ENCODE measurements at regions not wholly inside any gene's neighbourhood (a gene's known extent, or its start where the extent isn't known, plus 50 kb on each side); places are given as distances from the start of the nearest gene placed in this dataset.

GRCh38 chr4:152009983-152010709, 249.3 kb upstream of the GATB start:
- peak overlapping the region in 2 of 3 experiments; percentile 42 to 73 for H3K4me3 Mint-ChIP-seq
- H3K27ac Mint-ChIP-seq: peak overlapping the region; percentile 43 to 86 (median 84)
- no peaks in the 10 kb centered on the region for H3K27me3 Mint-ChIP-seq (ENCODE audit: low read depth)
- H3K4me1 Mint-ChIP-seq: peaks cover 39% of the 10 kb centered on the region
- H3K9me3 Mint-ChIP-seq: peaks cover 6% of the 10 kb centered on the region
- no peak for TF ChIP-seq CTCF (IDR thresholded peaks at IDR 0.05; ENCODE audit: unreplicated experiment in 3 of 3)
- H3K36me3 Mint-ChIP-seq (ENCODE audit: low read depth): no peaks in the 10 kb centered on the region

GRCh38 chr4:152009031-152009670, 248.3 kb upstream of the GATB start:
- Mint-ChIP-seq H3K4me1 (peaks cover 39% of the 10 kb centered on the region), H3K27ac (peak overlapping the region; percentile 43 to 86 (median 84)), H3K4me3 (peak overlapping the region in 1 of 3 experiments; percentile 73), H3K27me3 (ENCODE audit: low read depth) (peaks cover 4% of the 10 kb centered on the region), H3K36me3 (ENCODE audit: low read depth) (no peaks in the 10 kb centered on the region), H3K9me3 (peaks cover 6% of the 10 kb centered on the region)
- TF ChIP-seq CTCF (IDR thresholded peaks at IDR 0.05; ENCODE audit: unreplicated experiment in 3 of 3): no peak

GRCh38 chr4:152007111-152007510, 246.3 kb upstream of the GATB start:
- peaks cover 39% of the 10 kb centered on the region for H3K4me1 Mint-ChIP-seq
- peaks cover 4% of the 10 kb centered on the region for H3K27me3 Mint-ChIP-seq (ENCODE audit: low read depth)
- H3K9me3 Mint-ChIP-seq: peaks cover 2% of the 10 kb centered on the region
- no peak overlapping the region for H3K4me3 Mint-ChIP-seq
- no peak overlapping the region for H3K27ac Mint-ChIP-seq
- H3K36me3 Mint-ChIP-seq (ENCODE audit: low read depth): no peaks in the 10 kb centered on the region
- no peak for TF ChIP-seq CTCF (IDR thresholded peaks at IDR 0.05; ENCODE audit: unreplicated experiment in 3 of 3)

GRCh38 chr4:152004801-152005200, 244.0 kb upstream of the GATB start:
- Mint-ChIP-seq H3K36me3 (ENCODE audit: low read depth) (no peaks in the 10 kb centered on the region), H3K27me3 (ENCODE audit: low read depth) (peaks cover 4% of the 10 kb centered on the region), H3K4me1 (peaks cover 20% of the 10 kb centered on the region), H3K27ac (no peak overlapping the region), H3K4me3 (no peak overlapping the region), H3K9me3 (no peaks in the 10 kb centered on the region)
- no peak for TF ChIP-seq CTCF (IDR thresholded peaks at IDR 0.05; ENCODE audit: unreplicated experiment in 3 of 3)

- Mint-ChIP-seq H3K27ac (no peak overlapping the region), H3K27me3 (ENCODE audit: low read depth) (peaks cover 8% of the 10 kb centered on the region), H3K4me1 (no peaks in the 10 kb centered on the region), H3K4me3 (no peak overlapping the region), H3K36me3 (ENCODE audit: low read depth) (no peaks in the 10 kb centered on the region), H3K9me3 (no peaks in the 10 kb centered on the region)
- TF ChIP-seq CTCF (IDR thresholded peaks at IDR 0.05; ENCODE audit: unreplicated experiment in 3 of 3): no peak
Measured at GRCh38 chr4:152000518-152000917, 239.7 kb upstream of the GATB start.

Data from nephron (organoid).